Right atrium auricular region (tissue), 2 donors: ENCODE measurements at regions not wholly inside any gene's neighbourhood (a gene's known extent, or its start where the extent isn't known, plus 50 kb on each side); places are given as distances from the start of the nearest gene placed in this dataset.

ENCODE experiments used
- DNase-seq: peaks from one replicate; pipeline ENCODE4 v3.0.0-alpha.2; 2019; ENCODE audit warnings: low spot score
- H3K27ac ChIP-seq, 2 donors: fragments of 200-600 bp; sonication (generic); 1 replicate in 1 of 2; 2 replicates in 1 of 2; pipeline ENCODE4 v1.5.1; 2016 to 2019
- H3K27me3 ChIP-seq, 2 donors: fragments of 200-600 bp; sonication (generic); one replicate each; pipeline versions ENCODE4 v1.5.1 to v1.6.0; 2017 to 2019
- H3K36me3 ChIP-seq: fragments of 200-600 bp; sonication (generic); one replicate; pipeline ENCODE4 v1.5.1; 2016
- H3K4me1 ChIP-seq, 2 donors: fragments of 200-600 bp; sonication (generic); one replicate each; pipeline versions ENCODE4 v1.5.1 to v1.6.0; 2017 to 2019
- H3K4me3 ChIP-seq, 2 donors: fragments of 200-600 bp; sonication (generic); 1 replicate in 1 of 2; 2 replicates in 1 of 2; pipeline ENCODE4 v1.5.1; 2017 to 2019; ENCODE audit warnings: mild to moderate bottlenecking in 1 of 2, moderate library complexity in 1 of 2
- H3K9me3 ChIP-seq, 2 donors: fragments of 200-600 bp; sonication (generic); one replicate each; pipeline ENCODE4 v1.5.1; 2019
- TF ChIP-seq, protein P1 (sequence below), 2 donors: fragments of 200-600 bp; sonication (generic); IDR thresholded peaks; one replicate each; pipeline ENCODE4 v1.5.1; 2019; ENCODE audit warnings: antibody characterized with exemption in 2 of 2

DNA sequence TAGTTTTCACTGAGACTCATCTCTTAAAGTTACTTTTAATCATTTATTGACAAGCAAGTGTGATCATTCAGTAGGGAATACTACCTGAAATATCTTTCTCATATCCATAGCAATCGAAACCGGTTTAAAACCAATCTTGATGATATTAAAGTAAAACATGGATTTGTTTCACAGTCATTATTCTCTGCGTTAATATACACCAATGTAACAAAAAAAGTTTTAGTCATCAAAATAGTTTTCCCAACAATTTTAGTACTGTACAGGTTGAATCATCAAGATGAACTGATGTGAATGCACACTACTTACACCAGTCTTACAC lies 137.0 kb upstream of the KRAS start:
- no peak overlapping the region for H3K27ac ChIP-seq
- H3K27me3 ChIP-seq: no peaks in the 10 kb centered on the region
- H3K4me3 ChIP-seq: no peak overlapping the region
- TF ChIP-seq, protein P1, sequence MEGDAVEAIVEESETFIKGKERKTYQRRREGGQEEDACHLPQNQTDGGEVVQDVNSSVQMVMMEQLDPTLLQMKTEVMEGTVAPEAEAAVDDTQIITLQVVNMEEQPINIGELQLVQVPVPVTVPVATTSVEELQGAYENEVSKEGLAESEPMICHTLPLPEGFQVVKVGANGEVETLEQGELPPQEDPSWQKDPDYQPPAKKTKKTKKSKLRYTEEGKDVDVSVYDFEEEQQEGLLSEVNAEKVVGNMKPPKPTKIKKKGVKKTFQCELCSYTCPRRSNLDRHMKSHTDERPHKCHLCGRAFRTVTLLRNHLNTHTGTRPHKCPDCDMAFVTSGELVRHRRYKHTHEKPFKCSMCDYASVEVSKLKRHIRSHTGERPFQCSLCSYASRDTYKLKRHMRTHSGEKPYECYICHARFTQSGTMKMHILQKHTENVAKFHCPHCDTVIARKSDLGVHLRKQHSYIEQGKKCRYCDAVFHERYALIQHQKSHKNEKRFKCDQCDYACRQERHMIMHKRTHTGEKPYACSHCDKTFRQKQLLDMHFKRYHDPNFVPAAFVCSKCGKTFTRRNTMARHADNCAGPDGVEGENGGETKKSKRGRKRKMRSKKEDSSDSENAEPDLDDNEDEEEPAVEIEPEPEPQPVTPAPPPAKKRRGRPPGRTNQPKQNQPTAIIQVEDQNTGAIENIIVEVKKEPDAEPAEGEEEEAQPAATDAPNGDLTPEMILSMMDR (IDR thresholded peaks at IDR 0.05): no peak
- H3K36me3 ChIP-seq: no peaks in the 10 kb centered on the region
- H3K4me1 ChIP-seq: no peaks in the 10 kb centered on the region
- no peak for DNase-seq
- no peaks in the 10 kb centered on the region for H3K9me3 ChIP-seq

DNA sequence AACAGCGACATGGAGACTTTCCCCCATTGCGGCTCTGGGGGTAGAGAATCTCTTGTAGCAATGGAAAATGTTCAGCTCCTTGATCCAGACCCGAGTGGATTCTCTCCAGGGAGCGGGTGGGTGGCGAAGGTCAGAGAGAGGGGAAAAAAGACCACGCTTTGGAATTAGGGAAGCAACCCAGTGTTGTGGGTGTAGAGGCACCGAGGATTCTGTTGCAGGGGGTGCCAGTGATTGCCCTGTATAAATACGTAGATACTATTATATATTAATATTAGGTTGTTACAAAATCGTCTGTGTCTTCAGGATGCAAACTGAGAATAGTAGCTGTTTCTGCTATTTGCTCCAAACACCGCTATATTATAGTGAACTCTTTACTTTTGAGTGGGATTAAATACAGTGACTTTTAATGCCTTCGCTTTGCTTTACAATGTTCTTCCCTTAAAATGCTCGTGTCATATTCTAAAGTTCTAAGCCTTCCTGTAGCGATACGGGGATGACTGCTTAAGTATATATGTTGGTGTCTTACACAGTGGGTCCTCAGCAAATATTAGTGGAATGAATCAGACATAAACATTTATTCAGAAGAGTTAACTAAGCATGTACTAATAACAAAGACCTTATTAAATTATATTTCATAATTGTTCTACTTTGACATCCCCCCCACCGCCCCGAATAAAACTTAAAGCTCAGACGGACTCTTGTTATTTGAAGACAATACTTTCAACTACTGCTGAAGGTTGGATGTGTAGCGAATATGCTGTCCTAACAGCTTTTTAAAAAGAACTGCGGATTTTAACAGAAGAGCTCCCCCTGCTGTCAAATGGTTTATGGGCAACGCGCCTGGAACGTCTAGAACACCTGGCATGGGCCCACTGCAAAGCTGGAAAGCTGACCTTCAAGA lies 136.4 kb upstream of the KRAS start:
- no peaks in the 10 kb centered on the region for H3K27me3 ChIP-seq
- H3K9me3 ChIP-seq: no peaks in the 10 kb centered on the region
- no peaks in the 10 kb centered on the region for H3K36me3 ChIP-seq
- peak; percentile 91 for DNase-seq
- peak overlapping the region; percentile 42 to 67 for H3K4me3 ChIP-seq
- no peaks in the 10 kb centered on the region for H3K4me1 ChIP-seq
- peak overlapping the region; percentile 96 to 99 for H3K27ac ChIP-seq
- TF ChIP-seq, protein P1 (IDR thresholded peaks at IDR 0.05): peak; percentile 76 to 87

DNA sequence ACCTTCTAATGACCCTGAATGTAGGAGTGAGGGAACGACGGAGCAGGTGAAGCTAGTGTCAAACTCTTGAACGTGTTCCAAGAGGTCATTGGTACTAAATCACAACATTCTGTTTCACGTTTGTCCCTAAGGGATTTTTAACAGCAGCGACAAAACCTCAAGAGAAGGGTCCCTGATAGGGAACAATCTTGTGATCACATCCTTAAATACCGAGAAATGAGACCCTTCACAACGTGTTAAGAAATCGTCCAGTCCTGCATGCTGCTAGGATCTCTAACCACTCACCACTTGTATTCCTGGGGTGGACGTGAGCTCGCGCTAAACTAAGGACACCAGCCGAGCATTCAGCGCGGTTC lies 134.1 kb upstream of the KRAS start:
- no peaks in the 10 kb centered on the region for H3K4me1 ChIP-seq
- H3K27ac ChIP-seq: peak overlapping the region; percentile 96 to 99
- TF ChIP-seq, protein P1 (IDR thresholded peaks at IDR 0.05): no peak
- no peaks in the 10 kb centered on the region for H3K9me3 ChIP-seq
- no peaks in the 10 kb centered on the region for H3K27me3 ChIP-seq
- H3K36me3 ChIP-seq: no peaks in the 10 kb centered on the region
- no peak for DNase-seq
- H3K4me3 ChIP-seq: peak overlapping the region; percentile 62 to 67

DNA sequence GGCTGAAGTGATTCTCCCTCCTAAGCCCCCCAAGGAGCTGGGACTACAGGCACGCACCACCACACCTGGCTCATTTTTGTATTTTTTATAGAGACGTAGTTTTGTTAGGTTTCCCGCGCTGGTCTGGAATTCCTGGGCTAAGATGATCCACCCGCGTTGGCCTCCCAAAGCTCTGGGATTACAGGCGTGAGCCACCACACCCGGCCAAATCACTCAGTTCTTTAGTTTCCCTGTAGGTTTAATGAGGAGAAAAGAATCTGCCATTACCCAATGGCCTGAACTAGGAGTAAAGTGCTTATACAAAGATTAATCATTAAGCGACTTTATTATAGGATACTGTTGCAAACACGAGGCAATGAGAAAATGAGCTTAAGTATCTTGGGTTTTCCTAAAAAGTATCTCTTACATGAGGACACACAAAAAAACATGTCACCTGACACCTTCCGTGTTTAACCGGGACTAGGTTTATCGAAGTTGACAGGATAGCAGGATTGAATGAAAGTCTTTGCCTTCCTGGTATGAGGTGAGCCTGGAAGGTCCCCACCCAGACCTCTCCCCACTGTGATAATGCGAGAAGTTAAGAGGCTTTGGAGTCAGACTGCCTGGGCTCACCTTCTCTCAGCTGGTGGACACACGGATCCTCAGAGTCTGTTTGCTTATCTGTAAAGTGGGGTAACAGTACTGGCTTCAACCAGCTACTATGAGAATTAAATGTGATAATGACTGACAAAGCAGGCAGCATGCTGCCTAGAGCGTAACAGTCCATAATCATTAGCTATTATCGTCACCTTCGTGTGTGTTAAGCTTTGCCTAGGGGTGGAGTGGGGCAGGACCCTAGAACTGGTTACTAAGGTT lies 133.5 kb upstream of the KRAS start:
- H3K4me3 ChIP-seq: no peak overlapping the region
- no peaks in the 10 kb centered on the region for H3K4me1 ChIP-seq
- no peaks in the 10 kb centered on the region for H3K27me3 ChIP-seq
- TF ChIP-seq, protein P1 (IDR thresholded peaks at IDR 0.05): no peak
- no peaks in the 10 kb centered on the region for H3K9me3 ChIP-seq
- DNase-seq: no peak
- H3K27ac ChIP-seq: peak overlapping the region; percentile 96 to 99
- no peaks in the 10 kb centered on the region for H3K36me3 ChIP-seq

DNA sequence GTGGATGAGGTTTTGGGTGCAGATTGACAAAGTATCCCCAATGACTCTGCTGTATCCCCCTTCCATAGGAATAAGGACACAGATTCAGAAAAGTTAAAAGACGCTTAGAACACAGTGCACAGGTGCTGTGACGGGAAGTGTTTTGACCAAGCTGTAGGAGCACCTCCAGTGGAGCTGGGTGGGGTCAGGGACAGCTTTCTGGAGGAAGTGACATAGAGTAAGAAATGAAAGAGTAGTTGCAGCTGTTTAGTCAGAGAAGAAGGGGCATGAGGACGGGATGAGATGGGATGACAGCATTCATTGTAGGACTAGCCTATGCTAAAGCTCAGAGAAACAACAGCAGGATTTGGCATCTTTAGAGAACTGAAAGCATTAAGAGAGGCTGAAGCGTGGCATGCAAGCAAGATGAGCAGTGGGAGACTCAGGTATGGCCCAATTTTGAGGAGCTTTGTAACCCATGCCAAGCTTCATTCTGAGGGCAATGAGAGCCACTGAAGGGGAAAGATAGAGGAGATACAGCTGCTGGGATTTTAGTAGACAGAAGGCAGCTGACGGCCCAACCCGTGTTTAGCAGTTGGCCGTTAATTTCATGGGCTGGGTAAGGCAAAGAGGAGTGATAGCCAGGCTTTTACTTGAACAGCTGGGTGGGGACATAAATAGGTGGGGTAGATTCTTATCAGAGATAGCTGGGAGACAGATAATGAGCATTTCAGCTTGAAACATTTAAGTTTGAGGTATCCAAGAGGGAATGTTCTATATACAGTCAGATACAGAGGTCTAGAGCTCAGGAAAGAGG lies 131.8 kb upstream of the KRAS start:
- H3K27me3 ChIP-seq: no peaks in the 10 kb centered on the region
- H3K4me1 ChIP-seq: no peaks in the 10 kb centered on the region
- no peaks in the 10 kb centered on the region for H3K36me3 ChIP-seq
- H3K27ac ChIP-seq: no peak overlapping the region
- no peak overlapping the region for H3K4me3 ChIP-seq
- H3K9me3 ChIP-seq: no peaks in the 10 kb centered on the region
- DNase-seq: no peak
- TF ChIP-seq, protein P1 (IDR thresholded peaks at IDR 0.05): no peak
